OCI-LY7 (cell line): ENCODE measurements at regions not wholly inside any gene's neighbourhood (a gene's known extent, or its start where the extent isn't known, plus 50 kb on each side); places are given as distances from the start of the nearest gene placed in this dataset.

Experiments
- BruUV-seq: library from RNA; stranded (reverse); fragments of 400-500 nt; replicated peaks from 2 replicates; lab custom pipeline; 2021; lab: Mats Ljungman, UMichigan
- CTCF ChIA-PET: fragments of 300-600 bp; sonication (Branson Sonifier 250); formaldehyde crosslinking; loops from one replicate; lab custom pipeline; 2022; ENCODE audit warnings: antibody characterized with exemption; ENCODE audit not compliant: unreplicated experiment; lab: Charles Lee
- POLR2A ChIA-PET: fragments of 300-600 bp; sonication (Branson Sonifier 250); formaldehyde crosslinking; loops from one replicate; lab custom pipeline; 2022; ENCODE audit warnings: antibody characterized with exemption; lab: Charles Lee
- DNase-seq: peaks from one replicate; pipeline ENCODE4 v3.0.0-alpha.2; 2015; ENCODE audit warnings: low spot score
- H2AFZ ChIP-seq: fragments of 200-600 bp; sonication (generic), shearing (Covaris generic); 2 replicates; pipeline ENCODE4 v1.6.1; 2014; ENCODE audit warnings: mild to moderate bottlenecking, antibody characterized with exemption, low read length, moderate library complexity
- H3K27ac ChIP-seq: fragments of 200-600 bp; sonication (generic); 2 replicates; pipeline ENCODE4 v1.5.1; 2014; ENCODE audit warnings: mixed run types, low read depth, mild to moderate bottlenecking, moderate library complexity, low read length, inconsistent platforms; ENCODE audit not compliant: poor library complexity, severe bottlenecking
- H3K36me3 ChIP-seq: fragments of 200-600 bp; sonication (generic); 2 replicates; pipeline ENCODE4 v1.6.1; 2014; ENCODE audit warnings: mild to moderate bottlenecking, antibody characterized with exemption, low read length, moderate library complexity, mixed read lengths; ENCODE audit not compliant: insufficient read depth
- H3K4me1 ChIP-seq: fragments of 200-600 bp; sonication (generic); 2 replicates; pipeline ENCODE4 v1.5.1; 2014; ENCODE audit warnings: mild to moderate bottlenecking, low read length; ENCODE audit not compliant: insufficient read depth, poor library complexity, severe bottlenecking
- H3K4me2 ChIP-seq: fragments of 200-600 bp; sonication (generic); 2 replicates; pipeline ENCODE4 v1.6.1; 2014; ENCODE audit warnings: mild to moderate bottlenecking, low read length
- H3K4me3 ChIP-seq: fragments of 200-600 bp; sonication (generic); 2 replicates; pipeline ENCODE4 v1.5.1; 2014; ENCODE audit warnings: mild to moderate bottlenecking, low read depth, low read length; ENCODE audit not compliant: poor library complexity, severe bottlenecking
- H3K79me2 ChIP-seq: fragments of 200-600 bp; sonication (generic); 2 replicates; pipeline ENCODE4 v1.6.1; 2016; ENCODE audit warnings: low read depth, mild to moderate bottlenecking, low read length, moderate library complexity, mixed read lengths; ENCODE audit not compliant: insufficient read depth
- H3K9me2 ChIP-seq: fragments of 200-600 bp; sonication (generic); 2 replicates; pipeline ENCODE4 v1.6.1; 2016; ENCODE audit warnings: mild to moderate bottlenecking, low read length, mixed read lengths; ENCODE audit not compliant: insufficient read depth
- H3K9me3 ChIP-seq: fragments of 200-600 bp; sonication (generic); 2 replicates; pipeline ENCODE4 v1.6.1; 2014; ENCODE audit warnings: mild to moderate bottlenecking, mixed run types, low read length, mixed read lengths
- H4K20me1 ChIP-seq: fragments of 200-600 bp; sonication (generic); 2 replicates; pipeline ENCODE4 v1.6.1; 2014; ENCODE audit warnings: mild to moderate bottlenecking, antibody characterized with exemption, low read length, moderate library complexity, mixed read lengths; ENCODE audit not compliant: insufficient read depth
- EZH2phosphoT487 ChIP-seq: fragments of 200-600 bp; sonication (generic); IDR thresholded peaks from 2 replicates; pipeline ENCODE4 v1.6.1; 2018; ENCODE audit warnings: low read depth, borderline replicate concordance, mild to moderate bottlenecking, mixed run types, antibody characterized with exemption, low read length, moderate library complexity, mixed read lengths
- intact Hi-C: fragments of 100-400 bp; cut with micrococcal nuclease; formaldehyde crosslinking; loops from one replicate; pipeline ENCODE4 v1.10.0; 2022; ENCODE audit not compliant: unreplicated experiment
- TF ChIP-seq, protein P1 (sequence below): fragments of 200-600 bp; sonication (generic); conservative IDR thresholded peaks from 2 replicates; pipeline ENCODE4 v1.5.1; 2014; ENCODE audit warnings: mild to moderate bottlenecking, antibody characterized with exemption, low read length, moderate library complexity, mixed read lengths

DNA sequence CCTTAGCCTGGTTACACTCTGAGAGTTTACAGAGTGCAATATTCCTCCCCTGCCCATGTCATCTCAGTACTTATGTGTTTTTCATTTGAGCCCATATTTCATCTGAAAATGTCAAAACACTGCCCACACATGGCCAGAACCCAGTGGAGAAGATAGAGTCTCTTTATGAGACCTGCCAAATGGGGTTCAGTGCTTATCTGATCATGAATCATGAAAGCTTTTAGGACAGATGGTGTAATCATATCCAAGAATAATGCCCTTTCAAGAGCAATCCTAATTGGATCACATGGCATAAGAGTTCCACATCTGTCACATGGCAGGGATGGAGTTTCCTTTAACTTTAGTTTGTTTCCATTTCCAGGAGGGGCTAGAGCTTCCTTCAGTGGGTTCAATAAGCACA lies 77.2 kb upstream of the AGBL1 start:
- Histone ChIP-seq H4K20me1 (no peaks in the 10 kb centered on the region), H3K36me3 (no peaks in the 10 kb centered on the region), H3K9me2 (no peaks in the 10 kb centered on the region), H3K9me3 (no peaks in the 10 kb centered on the region), H3K79me2 (no peaks in the 10 kb centered on the region), H3K27ac (no peak overlapping the region), H2AFZ (no peak overlapping the region), H3K4me3 (no peak overlapping the region), H3K4me1 (no peaks in the 10 kb centered on the region), H3K4me2 (no peak overlapping the region)
- DNase-seq: no peak
- TF ChIP-seq EZH2phosphoT487: no peak
- TF ChIP-seq, protein P1, sequence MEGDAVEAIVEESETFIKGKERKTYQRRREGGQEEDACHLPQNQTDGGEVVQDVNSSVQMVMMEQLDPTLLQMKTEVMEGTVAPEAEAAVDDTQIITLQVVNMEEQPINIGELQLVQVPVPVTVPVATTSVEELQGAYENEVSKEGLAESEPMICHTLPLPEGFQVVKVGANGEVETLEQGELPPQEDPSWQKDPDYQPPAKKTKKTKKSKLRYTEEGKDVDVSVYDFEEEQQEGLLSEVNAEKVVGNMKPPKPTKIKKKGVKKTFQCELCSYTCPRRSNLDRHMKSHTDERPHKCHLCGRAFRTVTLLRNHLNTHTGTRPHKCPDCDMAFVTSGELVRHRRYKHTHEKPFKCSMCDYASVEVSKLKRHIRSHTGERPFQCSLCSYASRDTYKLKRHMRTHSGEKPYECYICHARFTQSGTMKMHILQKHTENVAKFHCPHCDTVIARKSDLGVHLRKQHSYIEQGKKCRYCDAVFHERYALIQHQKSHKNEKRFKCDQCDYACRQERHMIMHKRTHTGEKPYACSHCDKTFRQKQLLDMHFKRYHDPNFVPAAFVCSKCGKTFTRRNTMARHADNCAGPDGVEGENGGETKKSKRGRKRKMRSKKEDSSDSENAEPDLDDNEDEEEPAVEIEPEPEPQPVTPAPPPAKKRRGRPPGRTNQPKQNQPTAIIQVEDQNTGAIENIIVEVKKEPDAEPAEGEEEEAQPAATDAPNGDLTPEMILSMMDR: no peak
- POLR2A ChIA-PET: no interaction called here
- BruUV-seq: no TSS peak
- intact Hi-C loops: no loop called here
- CTCF ChIA-PET: no interaction called here

DNA sequence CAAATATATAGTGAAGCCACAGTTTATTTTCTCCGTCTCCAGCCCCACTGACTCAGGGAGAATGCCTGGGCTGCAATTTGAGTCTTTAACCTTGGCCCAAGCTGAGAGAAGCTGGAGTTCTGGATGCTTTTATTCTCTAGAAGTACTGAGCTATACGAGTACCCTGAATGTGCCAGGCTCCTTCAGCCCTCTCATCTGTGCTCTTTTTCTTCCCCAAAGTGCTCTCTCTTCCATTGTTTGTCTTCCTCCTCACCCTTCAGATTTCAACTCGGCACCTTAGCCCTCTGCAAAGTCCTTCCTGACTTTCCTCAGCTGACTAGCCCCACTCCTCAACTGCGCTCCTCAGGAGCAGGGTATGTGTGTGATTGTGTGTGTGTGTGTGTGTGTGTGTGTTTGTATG lies 75.6 kb upstream of the AGBL1 start:
- Histone ChIP-seq H3K27ac (no peak overlapping the region), H3K4me1 (no peaks in the 10 kb centered on the region), H2AFZ (no peak overlapping the region), H3K4me2 (no peak overlapping the region), H3K36me3 (no peaks in the 10 kb centered on the region), H3K79me2 (no peaks in the 10 kb centered on the region), H4K20me1 (no peaks in the 10 kb centered on the region), H3K4me3 (no peak overlapping the region), H3K9me2 (no peaks in the 10 kb centered on the region), H3K9me3 (no peaks in the 10 kb centered on the region)
- no peak for TF ChIP-seq EZH2phosphoT487
- TF ChIP-seq, protein P1: no peak
- intact Hi-C loops: no loop called here
- ChIA-PET CTCF (no interaction called here), POLR2A (no interaction called here)
- no TSS peak for BruUV-seq
- DNase-seq: no peak

DNA sequence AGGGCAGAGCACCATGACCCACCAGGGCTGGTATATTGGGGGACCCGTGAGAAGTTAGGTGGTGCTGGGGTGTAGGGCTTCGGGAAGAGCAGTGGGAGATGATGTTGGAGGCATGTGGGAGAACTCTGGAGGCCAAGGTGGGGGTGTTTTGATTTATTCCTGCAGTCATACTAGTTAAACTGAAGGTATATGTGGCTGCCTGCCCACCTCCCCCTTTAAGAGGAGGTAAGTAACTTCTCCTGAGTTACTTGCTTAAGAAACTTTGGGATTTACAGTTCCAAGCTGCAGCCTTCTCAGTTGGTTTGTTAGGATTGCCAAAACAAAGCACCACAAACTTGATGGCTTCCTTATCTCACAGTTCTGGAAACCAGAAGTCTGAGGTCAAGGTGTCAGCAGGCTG lies 73.1 kb upstream of the AGBL1 start:
- CTCF ChIA-PET: no interaction called here
- H3K79me2 ChIP-seq: no peaks in the 10 kb centered on the region
- no peaks in the 10 kb centered on the region for H3K4me1 ChIP-seq
- intact Hi-C loops: no loop called here
- BruUV-seq: no TSS peak
- no peak overlapping the region for H3K27ac ChIP-seq
- no peaks in the 10 kb centered on the region for H3K9me3 ChIP-seq
- H2AFZ ChIP-seq: no peak overlapping the region
- no peaks in the 10 kb centered on the region for H3K36me3 ChIP-seq
- H3K9me2 ChIP-seq: no peaks in the 10 kb centered on the region
- POLR2A ChIA-PET: no interaction called here
- TF ChIP-seq EZH2phosphoT487: no peak
- TF ChIP-seq, protein P1: no peak
- no peak overlapping the region for H3K4me3 ChIP-seq
- no peak overlapping the region for H3K4me2 ChIP-seq
- DNase-seq: no peak
- no peaks in the 10 kb centered on the region for H4K20me1 ChIP-seq
